AG10803 (cell line): ENCODE measurements at regions not wholly inside any gene's neighbourhood (a gene's known extent, or its start where the extent isn't known, plus 50 kb on each side); places are given as distances from the start of the nearest gene placed in this dataset.

ENCODE experiments used
- DNase-seq: peaks from one replicate; pipeline ENCODE4 v3.0.0; 2010; ENCODE audit warnings: low read depth
- H3K4me3 ChIP-seq: 2 replicates; pipeline ENCODE4 v1.5.1; 2011; ENCODE audit warnings: mild to moderate bottlenecking, low read length, control low read depth
- CTCF ChIP-seq: conservative IDR thresholded peaks from 2 replicates; pipeline ENCODE4 v1.5.1; 2011; ENCODE audit warnings: mild to moderate bottlenecking, low read length, control low read depth, inconsistent platforms

- no peak for TF ChIP-seq CTCF
- no peak overlapping the region for H3K4me3 ChIP-seq
Observed at GRCh38 chr3:180252683-180253082, 215.9 kb upstream of the PEX5L start.

GRCh38 chr3:180253283-180253682, 216.5 kb upstream of the PEX5L start:
- H3K4me3 ChIP-seq = no peak overlapping the region
- no peak for TF ChIP-seq CTCF
- DNase-seq = peak; percentile 30

More at GRCh38 chr3:180252683-180253082, 215.9 kb upstream of the PEX5L start:
- no peak for DNase-seq

GRCh38 chr3:180264479-180264878, 227.7 kb upstream of the PEX5L start:
- DNase-seq = no peak
- TF ChIP-seq CTCF = no peak
- H3K4me3 ChIP-seq = no peak overlapping the region

- peak; percentile 79 for DNase-seq
- no peak for TF ChIP-seq CTCF
- H3K4me3 ChIP-seq = peak overlapping the region; percentile 19; the same call in 1 of the 2 replicates
Observed at GRCh38 chr3:180265551-180265950, 228.8 kb upstream of the PEX5L start.

- DNase-seq = no peak
- TF ChIP-seq CTCF = no peak
- H3K4me3 ChIP-seq = no peak overlapping the region
Observed at GRCh38 chr3:180267202-180267843, 230.6 kb upstream of the PEX5L start.

- TF ChIP-seq CTCF = no peak
- DNase-seq = no peak
- no peak overlapping the region for H3K4me3 ChIP-seq
Observed at GRCh38 chr3:180274536-180274935, 237.8 kb upstream of the PEX5L start.

GRCh38 chr3:180275176-180275575, 238.4 kb upstream of the PEX5L start:
- no peak for TF ChIP-seq CTCF
- DNase-seq = no peak

More at GRCh38 chr3:180275176-180275575, 238.4 kb upstream of the PEX5L start:
- no peak overlapping the region for H3K4me3 ChIP-seq
